ENCODE measurements at regions not wholly inside any gene's neighbourhood (a gene's known extent, or its start where the extent isn't known, plus 50 kb on each side); places are given as distances from the start of the nearest gene placed in this dataset.
"Not testable (repeated sequence)": the region's sequence is repeated elsewhere in the genome, so short reads cannot be mapped to it uniquely, and the experiment has no call there.

- no peak for DNase-seq (ENCODE audit: low read depth)
These were observed 249.6 kb upstream of the G2E3 start for GRCh38 chr14:30309405-30309804.

- no peak for DNase-seq (ENCODE audit: low read depth)
These were observed 246.7 kb upstream of the G2E3 start for GRCh38 chr14:30312214-30312613.

GRCh38 chr14:30317729-30318128 lies 241.2 kb upstream of the G2E3 start:
- DNase-seq (ENCODE audit: low read depth): no peak

GRCh38 chr14:30322819-30323218 lies 236.1 kb upstream of the G2E3 start:
- no peak for DNase-seq (ENCODE audit: low read depth)

GRCh38 chr14:30330033-30330432 lies 228.9 kb upstream of the G2E3 start:
- no peak for DNase-seq (ENCODE audit: low read depth)

GRCh38 chr14:30330445-30330844 lies 228.5 kb upstream of the G2E3 start:
- no peak for DNase-seq (ENCODE audit: low read depth)

GRCh38 chr14:30331030-30331429 lies 227.9 kb upstream of the G2E3 start:
- no peak for DNase-seq (ENCODE audit: low read depth)

- DNase-seq (ENCODE audit: low read depth): no peak
These were observed 226.6 kb upstream of the G2E3 start for GRCh38 chr14:30332374-30332773.

- DNase-seq (ENCODE audit: low read depth): no peak
These were observed 225.0 kb upstream of the G2E3 start for GRCh38 chr14:30333934-30334333.

- no peak for DNase-seq (ENCODE audit: low read depth)
These were observed 221.5 kb upstream of the G2E3 start for GRCh38 chr14:30337456-30337855.

GRCh38 chr14:30339311-30339901 lies 219.6 kb upstream of the G2E3 start:
- DNase-seq (ENCODE audit: low read depth): no peak

GRCh38 chr14:30340495-30340894 lies 218.5 kb upstream of the G2E3 start:
- no peak for DNase-seq (ENCODE audit: low read depth)

- DNase-seq (ENCODE audit: low read depth): no peak
These were observed 213.4 kb upstream of the G2E3 start for GRCh38 chr14:30345511-30345910.

GRCh38 chr14:30348445-30348844 lies 210.5 kb upstream of the G2E3 start:
- DNase-seq (ENCODE audit: low read depth): no peak

- DNase-seq (ENCODE audit: low read depth): no peak
These were observed 209.4 kb upstream of the G2E3 start for GRCh38 chr14:30349520-30349919.

- no peak for DNase-seq (ENCODE audit: low read depth)
These were observed 204.5 kb upstream of the G2E3 start for GRCh38 chr14:30354439-30354838.

- no peak for DNase-seq (ENCODE audit: low read depth)
These were observed 203.5 kb upstream of the G2E3 start for GRCh38 chr14:30355431-30355913.

GRCh38 chr14:30356438-30357202 lies 202.3 kb upstream of the G2E3 start:
- no peak for DNase-seq (ENCODE audit: low read depth)

- DNase-seq (ENCODE audit: low read depth): no peak
These were observed 201.2 kb upstream of the G2E3 start for GRCh38 chr14:30357791-30358190.

GRCh38 chr14:30362369-30363218 lies 196.4 kb upstream of the G2E3 start:
- no peak for DNase-seq (ENCODE audit: low read depth)

GRCh38 chr14:30363219-30363880 lies 195.6 kb upstream of the G2E3 start:
- not testable (repeated sequence) for DNase-seq (ENCODE audit: low read depth)

- no peak for DNase-seq (ENCODE audit: low read depth)
These were observed 189.3 kb upstream of the G2E3 start for GRCh38 chr14:30369502-30370180.
